NCI-H146 (cell line): ENCODE measurements at regions not wholly inside any gene's neighbourhood (a gene's known extent, or its start where the extent isn't known, plus 50 kb on each side); places are given as distances from the start of the nearest gene placed in this dataset.

Experiments used
- DNase-seq: peaks from one replicate; lab custom pipeline; 2025; lab: John Stamatoyannopoulos, UW

DNA sequence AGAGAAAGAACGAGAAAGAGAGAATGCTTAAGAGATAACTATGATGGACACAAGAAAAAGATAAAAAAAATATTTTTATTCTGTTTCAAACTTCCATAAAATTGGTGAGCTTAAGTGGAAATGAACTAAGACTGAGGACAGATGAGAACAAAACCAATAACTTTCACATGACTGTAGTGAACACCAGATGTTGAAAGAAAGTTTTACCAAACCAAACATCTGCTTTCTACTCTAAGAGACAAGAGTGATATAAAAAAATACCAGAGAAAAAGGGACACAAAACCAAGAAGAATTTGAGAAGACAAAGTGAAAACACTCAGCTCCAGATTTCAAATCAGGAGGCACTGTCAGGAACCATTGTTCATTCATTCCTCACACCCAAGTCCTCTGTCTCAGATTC, 147.9 kb downstream of the IMPG2 start:
- no peak for DNase-seq

DNA sequence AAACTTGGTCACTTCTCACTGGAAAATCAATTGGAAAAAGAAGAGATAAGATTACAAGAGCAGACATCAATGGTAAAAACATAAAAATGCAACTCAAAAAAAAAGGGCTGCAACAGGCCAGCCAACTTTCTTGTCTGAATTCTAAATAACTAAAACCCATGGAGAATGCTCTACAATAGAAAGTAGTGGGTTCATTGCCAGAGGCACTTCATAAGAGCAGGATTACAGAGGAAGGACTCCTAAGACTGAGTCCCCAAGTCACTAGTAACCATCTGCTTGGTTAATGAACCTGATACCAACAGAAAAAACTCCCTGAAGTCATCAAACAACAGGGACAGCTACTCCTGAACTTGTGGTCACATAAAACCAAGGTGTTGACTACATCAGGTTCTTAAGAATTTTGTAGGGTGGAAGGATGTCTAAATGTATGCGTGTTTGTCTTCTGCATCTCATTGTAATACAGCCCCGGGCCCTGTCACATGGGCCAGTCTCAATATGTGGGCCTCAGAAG, 148.6 kb downstream of the IMPG2 start:
- DNase-seq = no peak

DNA sequence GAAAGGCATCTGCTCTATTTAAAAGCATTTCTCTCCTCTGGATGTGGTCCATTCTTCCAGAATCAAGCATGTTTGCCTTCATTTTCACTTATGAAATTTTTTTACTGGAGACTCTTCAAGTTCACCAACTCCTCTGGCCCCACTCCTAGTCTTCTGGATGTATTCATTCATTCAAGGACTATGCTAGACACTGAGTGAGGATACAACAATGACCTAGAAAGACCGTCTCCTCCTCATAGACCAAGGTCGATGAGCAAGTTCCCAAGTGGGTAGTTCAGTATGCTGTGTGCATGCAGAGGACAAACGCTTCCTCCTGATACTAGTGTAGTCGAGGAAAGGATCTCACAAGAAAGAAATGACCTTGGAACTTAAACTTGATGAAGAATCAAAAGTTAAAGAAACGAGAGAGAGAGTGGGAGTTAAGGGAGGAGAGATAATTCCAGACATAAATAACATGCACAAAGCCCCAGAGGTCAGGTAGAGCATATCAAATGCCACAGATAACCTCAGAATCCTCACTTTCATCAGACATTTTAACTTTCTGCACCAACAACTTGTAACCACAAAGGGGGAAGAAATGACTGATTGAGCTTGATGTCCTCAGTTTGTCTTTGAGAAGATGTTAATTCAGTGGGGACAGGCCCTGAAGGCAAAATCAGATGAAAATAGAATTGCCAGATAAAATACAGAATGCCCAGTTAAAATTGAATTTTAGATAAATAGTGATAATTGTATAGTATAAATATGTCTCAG, 149.4 kb downstream of the IMPG2 start:
- DNase-seq = no peak

DNA sequence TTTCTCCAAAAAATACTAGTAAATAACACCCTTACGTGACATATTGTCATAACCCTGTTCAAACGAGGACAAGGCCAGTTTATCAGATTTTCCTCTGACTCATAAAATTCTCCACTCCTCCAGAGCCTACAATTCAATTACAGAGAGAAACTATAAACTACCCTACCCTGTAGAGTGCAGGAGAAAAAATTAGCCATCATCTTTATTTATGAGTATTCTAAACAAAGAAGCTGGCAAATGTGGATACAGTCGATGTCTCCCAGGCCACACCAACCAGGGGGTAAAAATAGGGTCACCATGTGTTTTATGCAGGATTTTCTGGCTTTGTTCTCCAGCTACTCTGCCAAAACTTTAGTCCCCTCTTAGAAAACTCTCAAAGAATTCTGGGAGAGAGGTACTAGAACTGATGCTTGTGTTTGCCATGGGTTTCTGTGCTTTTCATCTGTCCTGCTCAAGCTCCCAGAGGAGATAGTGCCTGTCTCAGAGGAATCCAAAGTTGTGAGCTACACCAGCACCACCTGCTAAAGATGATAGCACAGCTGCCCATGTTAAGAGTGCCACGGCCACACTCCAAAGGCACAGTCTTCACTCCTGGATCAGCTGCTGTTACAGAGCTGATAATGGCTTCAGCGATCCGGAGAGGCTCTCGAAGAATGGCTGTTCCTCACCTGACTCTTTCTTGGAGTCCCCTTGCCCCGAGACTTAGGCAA, 150.2 kb downstream of the IMPG2 start:
- no peak for DNase-seq

DNA sequence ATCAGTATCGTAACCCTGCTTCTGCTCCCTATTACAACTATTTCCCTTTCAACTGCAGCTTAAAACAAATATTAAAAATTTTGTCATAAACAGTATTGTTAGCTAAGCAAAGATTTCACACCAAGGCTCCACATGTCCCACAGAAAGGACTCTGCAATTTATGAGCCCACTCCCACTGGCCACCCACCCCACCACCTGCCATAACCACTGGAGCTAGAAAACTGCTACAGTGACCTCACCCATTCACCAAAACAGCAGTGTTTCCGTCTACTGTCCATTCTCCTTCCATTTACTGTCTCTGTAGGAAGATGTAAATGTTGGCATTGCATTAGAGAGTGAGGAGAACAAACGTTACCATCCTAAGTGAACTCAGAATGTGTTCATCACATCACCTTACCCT, 150.9 kb downstream of the IMPG2 start:
- no peak for DNase-seq

DNA sequence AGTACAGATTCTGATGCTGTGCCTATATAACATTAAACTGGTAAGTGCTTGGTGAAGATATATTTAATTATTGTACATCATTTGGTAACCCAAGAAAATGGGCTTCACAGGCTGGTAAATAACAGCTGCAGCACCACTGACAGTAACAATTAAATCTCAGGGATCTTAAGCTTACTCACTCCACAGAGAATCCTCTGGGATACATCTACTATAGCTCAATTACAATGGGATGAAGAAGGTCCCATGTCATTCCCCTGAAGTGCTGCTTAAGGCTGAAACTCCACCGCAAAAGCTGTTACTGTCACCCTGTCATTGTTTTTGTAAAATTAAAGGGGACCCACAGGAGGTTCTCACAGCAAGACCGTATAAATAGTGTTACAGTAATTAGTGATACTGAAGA, 153.0 kb downstream of the IMPG2 start:
- DNase-seq = no peak

DNA sequence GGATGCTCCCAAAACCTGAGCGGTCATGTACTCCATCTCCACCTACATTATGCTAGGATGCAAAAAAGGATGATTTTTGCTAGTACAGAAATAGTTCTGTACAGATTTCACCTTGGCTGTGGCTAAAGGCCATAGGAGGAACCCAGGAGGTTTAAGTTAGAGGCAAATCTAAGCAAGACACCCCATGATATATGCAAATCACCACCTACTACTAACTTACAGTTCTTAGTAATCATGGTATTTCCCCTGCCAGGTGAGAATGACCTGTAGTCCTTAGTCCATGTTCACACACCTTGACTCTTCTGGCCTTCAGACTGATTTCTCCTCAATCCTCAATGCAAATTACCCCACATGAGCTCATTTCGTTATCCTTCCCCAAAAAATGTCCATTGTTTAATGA, 154.2 kb downstream of the IMPG2 start:
- no peak for DNase-seq

DNA sequence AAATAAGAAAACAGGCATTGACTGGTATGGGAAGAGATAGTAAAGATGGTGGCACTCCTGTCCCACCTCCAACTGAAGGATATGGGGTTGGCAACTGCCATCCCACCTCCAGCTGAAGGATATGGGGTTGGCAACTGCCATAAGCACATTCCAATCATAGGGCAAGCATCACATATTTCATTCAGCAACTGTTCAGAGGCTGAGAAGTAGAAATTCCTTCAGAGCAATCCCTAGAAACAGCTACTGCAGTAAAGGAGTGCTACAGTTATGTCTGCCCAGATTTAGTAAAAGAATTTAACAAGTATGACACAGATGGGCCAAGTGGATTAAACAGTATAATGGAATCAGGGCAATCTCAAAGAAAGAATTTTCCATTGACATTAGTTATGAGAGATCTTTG, 156.8 kb downstream of the IMPG2 start:
- no peak for DNase-seq

DNA sequence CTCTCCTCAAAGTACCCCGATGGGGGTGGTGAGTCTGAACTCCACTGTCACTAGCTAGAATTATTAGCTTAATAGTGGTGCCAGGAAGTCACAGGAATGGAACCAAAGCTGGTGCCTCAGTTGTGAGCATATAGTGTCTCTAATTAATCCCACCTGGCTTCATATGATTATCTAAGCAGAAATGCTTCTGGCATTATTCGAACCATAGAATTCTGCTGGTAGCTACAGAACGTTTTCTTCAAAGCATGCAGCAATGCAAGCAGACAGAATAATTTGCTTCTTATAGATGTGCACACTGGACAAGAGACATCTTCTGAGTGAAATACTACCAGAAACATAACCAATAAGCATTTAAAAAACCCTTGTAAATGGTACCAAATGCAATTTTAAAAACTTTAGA, 160.9 kb downstream of the IMPG2 start:
- no peak for DNase-seq

DNA sequence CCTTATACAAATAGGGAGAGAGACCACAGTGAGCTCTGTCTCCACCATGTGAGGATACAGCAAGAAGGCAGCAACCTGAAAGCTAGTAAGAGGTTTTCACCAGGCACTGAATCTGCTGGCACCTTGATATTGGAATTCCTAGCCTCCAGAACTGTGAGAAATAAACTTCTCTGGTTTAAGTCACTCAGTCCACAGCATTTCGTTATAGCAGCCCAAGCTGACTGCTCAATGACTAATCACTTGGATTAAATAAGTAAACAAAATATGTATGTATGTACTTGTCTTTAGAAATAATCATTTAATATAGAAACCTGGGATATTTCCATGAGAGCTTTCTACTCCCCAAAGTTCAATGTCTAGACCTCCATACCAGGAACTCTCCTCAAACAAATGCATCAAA, 162.0 kb downstream of the IMPG2 start:
- DNase-seq = no peak

DNA sequence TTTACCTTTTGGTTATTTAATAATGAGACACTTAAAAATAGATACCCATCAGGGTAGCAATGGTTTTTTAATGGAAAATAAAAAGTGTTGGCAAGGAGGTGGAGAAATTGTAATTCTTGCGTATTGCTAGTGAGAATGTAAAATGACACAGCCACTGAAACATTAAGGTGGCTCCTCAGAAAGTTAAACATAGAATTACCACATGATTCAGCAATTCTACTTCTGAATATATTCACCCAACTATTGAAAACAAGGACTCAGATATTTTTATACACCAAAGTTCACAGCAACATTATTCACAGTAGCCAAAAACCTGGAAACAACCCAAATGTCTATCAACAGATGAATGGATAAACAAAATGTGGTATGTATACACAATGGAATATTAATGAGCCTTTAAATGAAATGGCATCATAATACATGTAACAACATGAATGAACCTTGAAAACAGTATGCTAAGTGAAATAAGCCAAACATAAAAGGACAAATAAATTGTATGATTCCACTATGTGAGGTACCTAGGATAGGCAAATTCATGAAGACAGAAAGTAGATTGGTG, 163.5 kb downstream of the IMPG2 start:
- DNase-seq = no peak

DNA sequence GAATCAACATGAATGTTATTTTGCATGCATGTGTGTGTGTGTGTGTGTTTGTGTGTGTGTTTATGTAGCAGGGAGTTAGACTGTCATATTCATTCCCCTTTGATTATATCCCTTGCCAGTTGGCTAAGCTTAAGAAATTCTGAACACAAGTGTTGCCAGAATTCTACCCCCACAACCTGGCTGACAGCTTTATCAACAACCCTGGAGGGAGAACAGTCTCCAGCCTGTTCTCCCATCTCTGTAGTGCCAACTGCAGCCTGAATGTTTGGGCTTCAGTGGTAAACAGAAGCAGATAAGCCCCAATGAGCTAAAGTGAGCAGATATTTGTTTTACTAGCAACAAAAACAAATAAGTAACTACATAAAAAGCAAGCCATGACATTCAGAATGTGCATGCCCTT, 162.6 kb upstream of the ABI3BP start:
- no peak for DNase-seq

DNA sequence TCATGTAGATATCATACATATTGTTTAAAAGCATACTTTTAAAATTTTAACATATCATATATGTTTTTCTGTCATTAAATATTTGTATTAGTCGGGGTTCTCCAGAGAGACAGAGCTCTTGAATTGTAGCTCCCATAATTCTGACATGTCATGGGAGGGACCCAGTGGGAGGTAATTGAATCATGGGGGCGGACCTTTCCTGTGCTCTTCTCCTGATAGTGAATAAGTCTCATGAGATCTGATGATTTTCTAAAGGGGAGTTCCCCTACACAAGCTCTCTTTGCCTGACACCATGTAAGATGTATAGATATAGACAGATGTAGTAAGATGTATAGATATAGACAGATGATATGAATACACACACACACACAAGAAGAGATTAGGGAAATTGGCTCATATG, 161.2 kb upstream of the ABI3BP start:
- DNase-seq = no peak

DNA sequence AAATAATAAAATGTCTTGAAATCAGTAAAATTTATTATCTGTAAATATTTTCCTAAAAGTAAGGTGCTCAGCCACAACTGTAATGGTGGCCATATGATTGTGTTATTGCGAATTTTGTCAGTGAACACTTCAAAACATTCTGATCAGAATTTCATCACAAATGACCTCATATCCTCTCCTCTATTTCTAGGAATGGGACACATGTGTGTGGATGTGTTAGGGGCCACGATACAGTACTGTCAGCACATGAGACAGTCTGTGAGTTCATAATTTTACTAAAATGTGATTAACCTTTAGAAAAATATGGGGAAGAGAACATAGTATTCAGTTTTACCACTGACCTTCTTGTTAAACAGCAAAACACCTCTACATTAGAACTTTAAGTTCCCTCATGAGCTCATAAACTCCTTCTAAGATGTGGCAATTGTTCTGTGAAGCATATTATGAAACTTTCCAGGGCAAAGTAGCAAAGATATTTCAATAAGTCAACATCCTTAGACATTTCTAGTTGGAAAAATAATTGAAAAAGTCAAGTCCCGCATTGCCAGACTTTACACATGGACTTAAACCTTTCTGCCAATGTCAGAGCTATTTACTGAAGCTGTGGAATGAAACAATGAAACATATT, 158.2 kb upstream of the ABI3BP start:
- no peak for DNase-seq

DNA sequence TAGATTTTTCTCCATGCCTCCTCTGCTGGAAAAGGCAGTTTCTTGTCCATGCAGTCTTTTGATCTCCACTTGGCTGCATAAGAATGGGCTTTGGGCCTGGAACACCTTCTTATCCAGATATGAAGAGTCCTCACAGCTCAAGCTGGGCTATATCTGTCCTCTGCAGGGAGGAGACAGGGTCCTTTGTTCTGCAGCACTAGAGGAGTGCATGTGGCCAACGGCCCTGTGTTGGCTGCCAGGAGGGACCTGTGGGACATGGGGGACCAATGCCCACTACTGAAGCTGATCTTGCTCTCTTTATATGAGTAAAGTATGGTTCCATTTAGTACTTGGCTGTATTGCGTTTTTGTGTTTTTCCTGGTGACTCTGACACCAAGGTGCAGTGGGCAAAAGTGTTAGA, 157.3 kb upstream of the ABI3BP start:
- no peak for DNase-seq

DNA sequence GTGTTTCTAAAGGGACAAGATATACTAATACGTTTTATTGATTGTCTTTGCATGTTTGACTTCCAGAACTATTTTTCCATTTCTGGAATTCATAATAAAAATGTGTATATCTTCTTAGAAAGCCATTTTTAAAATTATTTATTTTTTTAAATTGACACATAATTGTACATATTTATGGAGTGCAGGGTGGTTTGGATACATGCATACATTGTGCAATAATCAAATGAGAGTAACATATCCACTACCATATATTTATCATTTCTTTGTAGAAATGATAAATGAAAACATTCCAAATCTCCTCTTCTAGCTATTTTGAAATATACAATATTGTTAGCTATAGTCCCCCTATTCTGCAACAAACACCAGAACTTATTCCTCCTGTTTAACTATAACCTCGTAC, 156.5 kb upstream of the ABI3BP start:
- DNase-seq = no peak

DNA sequence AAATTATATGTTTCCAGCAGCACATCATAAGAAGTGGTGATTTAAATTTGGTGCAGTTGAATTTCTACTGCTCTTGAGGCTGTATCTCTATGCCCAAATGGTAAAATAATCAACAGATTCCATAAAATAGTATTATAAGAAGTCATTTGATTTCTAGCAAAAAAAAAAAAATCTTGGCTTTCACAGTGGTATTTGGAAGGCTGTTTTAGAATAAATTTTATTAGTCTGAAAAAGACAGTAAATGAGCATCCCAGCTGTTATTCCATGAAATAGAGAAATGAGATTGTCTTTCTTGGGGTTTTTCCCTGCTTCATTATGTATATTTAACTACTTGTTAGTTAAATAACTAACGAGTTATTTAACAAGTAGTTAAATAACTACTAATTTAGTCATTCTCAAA, 156.0 kb upstream of the ABI3BP start:
- no peak for DNase-seq

DNA sequence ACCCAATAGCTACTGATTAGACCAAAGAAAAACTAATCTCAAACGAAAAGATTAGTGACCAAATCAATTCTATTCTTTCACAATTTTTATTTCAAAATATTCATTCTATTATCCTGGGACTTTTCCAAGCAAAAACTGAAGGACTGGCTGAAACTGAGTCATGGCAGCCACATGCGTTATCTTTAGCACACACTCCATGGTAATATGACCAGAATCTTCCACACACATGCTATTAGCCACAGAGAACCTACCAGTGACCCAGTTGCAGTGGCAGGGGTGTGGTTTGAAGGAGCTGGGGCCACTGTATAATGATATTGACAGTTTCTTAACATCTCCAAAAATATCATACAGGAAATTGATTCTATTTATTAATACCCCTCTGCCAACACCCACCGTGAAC, 154.8 kb upstream of the ABI3BP start:
- DNase-seq = no peak

DNA sequence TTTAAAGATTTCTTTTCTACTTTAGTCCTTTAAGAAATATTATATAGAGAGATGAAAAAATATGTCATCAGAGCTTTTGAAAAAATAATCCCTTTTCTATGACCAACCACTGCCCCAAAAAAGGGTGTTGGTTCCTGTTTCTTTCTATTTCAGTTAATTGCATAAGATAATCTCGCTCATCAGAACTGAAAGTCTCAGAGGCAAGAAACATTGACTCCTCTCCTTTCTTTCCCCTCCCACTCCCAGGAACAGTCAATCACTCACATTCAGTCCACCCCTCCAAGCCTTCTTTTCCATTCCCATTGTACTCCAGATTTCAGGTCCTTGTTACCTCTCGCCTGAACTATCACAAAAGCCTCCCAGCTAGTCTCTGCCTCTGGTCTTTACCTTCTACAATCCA, 153.7 kb upstream of the ABI3BP start:
- DNase-seq = no peak

DNA sequence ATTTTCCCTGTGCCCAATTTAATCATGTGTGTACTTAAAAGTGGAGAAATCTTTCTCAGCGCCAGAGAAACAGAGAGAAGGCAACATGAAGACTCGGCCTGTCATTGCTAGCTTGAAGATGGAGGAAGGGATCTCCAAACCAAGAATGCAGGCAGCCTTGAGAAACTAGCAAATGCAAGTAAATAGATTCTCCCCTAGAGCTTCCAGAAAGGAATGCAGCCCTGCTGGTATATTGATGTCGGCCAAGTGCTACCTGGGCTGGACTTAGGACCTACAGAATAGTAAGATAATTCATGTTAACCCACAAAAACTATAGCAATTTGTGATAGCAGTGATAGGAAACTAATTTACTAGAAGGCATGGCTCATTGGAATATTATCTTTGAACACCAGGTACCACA, 150.9 kb upstream of the ABI3BP start:
- DNase-seq = no peak

DNA sequence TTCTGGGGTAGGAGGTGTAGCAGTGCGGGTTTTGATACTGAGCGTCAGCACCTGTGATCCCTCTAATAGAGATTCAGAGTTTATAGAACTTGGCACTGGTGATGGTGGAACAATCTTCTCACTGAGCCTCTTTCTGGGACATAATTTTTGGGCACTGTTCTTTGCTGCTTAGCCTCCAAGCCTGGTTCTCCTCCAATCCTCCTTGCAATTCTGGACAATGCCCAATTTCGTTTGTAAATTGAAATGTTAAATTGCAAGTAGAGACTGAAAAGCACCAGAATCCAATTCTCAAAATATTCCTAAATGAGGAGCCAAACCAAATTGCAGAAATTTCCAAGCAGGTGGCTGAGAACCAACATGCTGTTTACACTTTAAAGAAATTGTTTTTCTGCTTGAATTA, 149.8 kb upstream of the ABI3BP start:
- DNase-seq = no peak

DNA sequence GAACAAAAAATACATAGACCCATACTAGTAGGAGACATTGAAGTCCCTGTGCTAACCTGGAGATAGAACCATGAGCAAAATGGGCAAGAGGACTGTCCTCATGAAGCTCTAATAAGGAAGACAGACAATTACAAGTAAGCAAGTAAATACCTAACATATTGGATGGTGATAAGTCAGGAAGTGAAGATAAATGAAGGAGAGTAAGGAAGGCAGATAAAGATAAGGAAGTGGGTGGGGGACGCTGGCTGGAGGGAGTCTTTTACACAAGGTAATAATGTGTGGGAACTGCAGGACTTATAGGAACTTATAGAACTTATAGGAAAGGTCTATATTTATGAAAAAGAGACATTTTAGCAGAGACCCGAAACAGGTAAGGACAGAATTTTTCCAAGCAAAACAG, 148.9 kb upstream of the ABI3BP start:
- no peak for DNase-seq

DNA sequence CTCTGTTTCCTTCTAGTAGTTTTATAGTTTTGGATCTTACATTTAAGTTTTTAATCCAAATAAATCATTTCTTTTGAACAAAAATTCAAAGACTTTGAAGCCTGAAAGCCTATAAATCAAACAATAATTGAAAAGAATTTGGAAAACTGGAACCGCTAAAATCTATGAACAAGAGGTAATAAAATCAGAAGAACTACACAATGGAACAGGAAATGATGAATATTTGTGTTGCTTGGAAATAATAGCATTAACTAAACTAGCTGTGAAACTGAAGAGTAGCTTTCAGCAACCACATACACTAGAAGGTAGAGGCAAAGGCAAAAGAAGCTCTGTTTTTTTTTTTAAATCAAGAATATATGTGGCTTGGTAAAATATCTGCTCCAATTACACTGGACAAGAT, 147.9 kb upstream of the ABI3BP start:
- no peak for DNase-seq
